WERI-Rb-1 (cell line): ENCODE measurements at regions not wholly inside any gene's neighbourhood (a gene's known extent, or its start where the extent isn't known, plus 50 kb on each side); places are given as distances from the start of the nearest gene placed in this dataset.

Experiments used
- DNase-seq: peaks from one replicate; pipeline ENCODE4 v3.0.0-alpha.2; 2020
- H3K27ac ChIP-seq: fragments of 250-450 bp; sonication (Bioruptor Pico); 2 replicates; pipeline ENCODE4 v1.5.1; 2020; ENCODE audit warnings: mild to moderate bottlenecking, moderate library complexity
- H3K27me3 ChIP-seq: fragments of 250-450 bp; sonication (Bioruptor Pico); 2 replicates; pipeline ENCODE4 v1.5.1; 2021; ENCODE audit warnings: mild to moderate bottlenecking, low read depth, moderate library complexity; ENCODE audit not compliant: insufficient read depth, severe bottlenecking
- H3K36me3 ChIP-seq: fragments of 250-450 bp; sonication (Bioruptor Pico); 2 replicates; pipeline ENCODE4 v1.5.1; 2020; ENCODE audit warnings: mild to moderate bottlenecking, moderate library complexity
- H3K4me3 ChIP-seq: 2 replicates; pipeline ENCODE4 v1.5.1; 2011; ENCODE audit warnings: low read depth, mild to moderate bottlenecking, control low read depth, low read length
- H3K9me3 ChIP-seq: fragments of 250-450 bp; sonication (Bioruptor Pico); 2 replicates; pipeline ENCODE4 v1.5.1; 2021; ENCODE audit warnings: mild to moderate bottlenecking, moderate library complexity; ENCODE audit not compliant: severe bottlenecking
- TF ChIP-seq, protein P1 (sequence below): IDR thresholded peaks from 2 replicates; pipeline ENCODE4 v1.5.1; 2011; ENCODE audit warnings: low read depth, mild to moderate bottlenecking, control low read depth, inconsistent platforms, low read length

DNA sequence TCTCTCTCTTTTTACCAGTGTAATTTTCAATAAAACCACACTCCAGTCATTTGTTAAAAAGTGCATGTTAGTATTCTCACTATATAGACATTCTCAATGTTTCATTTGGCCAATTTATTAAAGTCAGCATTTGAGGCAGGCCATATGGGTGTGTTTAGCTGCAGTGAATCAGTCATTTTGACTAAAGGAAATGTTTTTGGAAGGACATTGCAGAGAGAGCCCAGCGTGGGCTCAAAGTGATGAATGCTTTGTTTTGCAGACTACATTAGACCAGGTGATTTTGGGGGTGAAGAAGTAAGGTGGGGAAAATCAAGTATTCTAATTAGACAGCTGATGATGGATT, 116.7 kb downstream of the POSTN start:
- no peak for DNase-seq
- no peak overlapping the region for H3K4me3 ChIP-seq
- no peaks in the 10 kb centered on the region for H3K27me3 ChIP-seq
- no peaks in the 10 kb centered on the region for H3K36me3 ChIP-seq
- H3K9me3 ChIP-seq = no peaks in the 10 kb centered on the region
- no peak overlapping the region for H3K27ac ChIP-seq
- TF ChIP-seq, protein P1, sequence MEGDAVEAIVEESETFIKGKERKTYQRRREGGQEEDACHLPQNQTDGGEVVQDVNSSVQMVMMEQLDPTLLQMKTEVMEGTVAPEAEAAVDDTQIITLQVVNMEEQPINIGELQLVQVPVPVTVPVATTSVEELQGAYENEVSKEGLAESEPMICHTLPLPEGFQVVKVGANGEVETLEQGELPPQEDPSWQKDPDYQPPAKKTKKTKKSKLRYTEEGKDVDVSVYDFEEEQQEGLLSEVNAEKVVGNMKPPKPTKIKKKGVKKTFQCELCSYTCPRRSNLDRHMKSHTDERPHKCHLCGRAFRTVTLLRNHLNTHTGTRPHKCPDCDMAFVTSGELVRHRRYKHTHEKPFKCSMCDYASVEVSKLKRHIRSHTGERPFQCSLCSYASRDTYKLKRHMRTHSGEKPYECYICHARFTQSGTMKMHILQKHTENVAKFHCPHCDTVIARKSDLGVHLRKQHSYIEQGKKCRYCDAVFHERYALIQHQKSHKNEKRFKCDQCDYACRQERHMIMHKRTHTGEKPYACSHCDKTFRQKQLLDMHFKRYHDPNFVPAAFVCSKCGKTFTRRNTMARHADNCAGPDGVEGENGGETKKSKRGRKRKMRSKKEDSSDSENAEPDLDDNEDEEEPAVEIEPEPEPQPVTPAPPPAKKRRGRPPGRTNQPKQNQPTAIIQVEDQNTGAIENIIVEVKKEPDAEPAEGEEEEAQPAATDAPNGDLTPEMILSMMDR = no peak

DNA sequence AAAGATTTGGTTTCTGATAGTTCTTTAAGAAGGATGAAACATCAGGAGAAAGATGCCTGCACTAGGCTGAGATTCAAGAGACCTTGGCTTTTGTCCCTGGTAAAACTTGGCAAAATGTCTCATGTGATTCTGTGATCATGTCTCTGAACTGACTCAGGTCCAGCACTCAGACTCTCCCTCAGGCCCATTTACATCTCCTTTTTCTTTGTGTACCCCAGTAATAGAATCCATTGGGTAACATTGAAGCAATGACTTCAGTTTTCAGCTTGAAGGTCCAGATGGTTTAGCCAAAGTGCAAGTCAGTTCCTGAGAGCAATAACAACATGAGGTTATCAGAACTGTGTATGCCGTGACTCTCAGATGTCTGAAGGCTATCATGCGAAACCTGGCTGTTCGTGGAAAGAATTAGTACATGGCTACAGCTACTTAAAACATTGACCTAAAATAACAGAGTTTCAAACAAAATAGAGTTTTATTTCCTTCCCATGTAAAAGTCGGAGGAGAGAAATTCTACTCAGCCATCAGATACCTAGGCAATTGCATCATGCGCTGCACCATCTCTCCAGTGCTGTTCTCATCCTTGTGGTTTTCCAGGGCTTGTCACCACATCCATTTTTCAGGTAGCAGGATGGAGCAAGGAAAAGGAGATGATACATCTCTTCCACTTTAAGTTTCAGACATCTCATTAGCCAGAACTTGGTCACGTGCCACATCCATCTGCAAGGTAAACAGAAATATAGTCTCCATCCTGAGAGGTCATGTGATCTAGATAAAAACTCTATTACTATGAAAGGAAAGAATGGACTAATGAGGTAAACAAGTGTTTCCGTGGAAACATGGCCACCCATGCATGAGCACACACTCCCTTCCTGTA, 117.3 kb downstream of the POSTN start:
- H3K4me3 ChIP-seq = no peak overlapping the region
- H3K36me3 ChIP-seq = no peaks in the 10 kb centered on the region
- TF ChIP-seq, protein P1 = no peak
- no peak for DNase-seq
- H3K27ac ChIP-seq = no peak overlapping the region
- no peaks in the 10 kb centered on the region for H3K27me3 ChIP-seq
- H3K9me3 ChIP-seq = no peaks in the 10 kb centered on the region

DNA sequence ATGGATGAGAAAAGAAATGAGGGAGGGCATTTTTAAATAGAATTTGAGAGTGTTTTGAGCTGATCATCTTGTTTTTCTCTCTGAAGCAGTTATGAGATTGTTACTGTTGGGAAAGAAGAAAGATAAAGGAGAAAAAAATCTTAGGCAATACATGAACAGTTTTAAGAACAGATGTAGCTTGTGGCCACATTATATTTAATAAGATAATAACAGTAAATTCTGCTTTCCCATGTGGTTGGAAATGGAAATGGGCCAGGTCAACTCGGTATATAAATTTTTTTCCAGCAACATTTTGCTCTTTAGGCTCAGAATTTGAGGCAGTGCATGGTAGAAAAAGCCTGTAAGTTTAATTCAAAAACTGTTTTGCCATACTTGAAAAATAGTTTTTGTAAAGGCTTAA, 118.7 kb downstream of the POSTN start:
- TF ChIP-seq, protein P1 = no peak
- Histone ChIP-seq H3K9me3 (no peaks in the 10 kb centered on the region), H3K4me3 (no peak overlapping the region), H3K27me3 (no peaks in the 10 kb centered on the region), H3K36me3 (no peaks in the 10 kb centered on the region), H3K27ac (no peak overlapping the region)
- no peak for DNase-seq

DNA sequence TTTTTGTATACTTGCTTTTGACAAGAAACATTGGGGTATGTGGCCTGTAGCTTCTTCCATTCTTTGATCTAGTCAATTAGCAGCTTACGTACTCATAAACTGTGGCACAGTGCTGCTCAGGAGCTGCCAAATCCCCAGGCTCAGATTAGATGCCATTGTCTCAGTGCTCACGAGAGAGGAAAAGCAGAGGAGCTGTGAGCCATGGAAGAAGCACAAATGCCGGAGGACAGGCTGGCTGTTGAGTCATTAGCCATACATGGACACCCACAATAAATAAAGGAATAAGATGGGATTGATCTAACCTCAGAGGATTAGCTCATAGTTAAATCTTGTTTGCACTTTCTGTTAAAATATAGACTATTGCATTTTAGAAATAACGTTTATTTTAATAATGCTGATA, 121.7 kb downstream of the POSTN start:
- TF ChIP-seq, protein P1 = no peak
- no peak overlapping the region for H3K27ac ChIP-seq
- no peaks in the 10 kb centered on the region for H3K36me3 ChIP-seq
- peak; percentile 10 for DNase-seq
- H3K4me3 ChIP-seq = no peak overlapping the region
- H3K27me3 ChIP-seq = no peaks in the 10 kb centered on the region
- H3K9me3 ChIP-seq = no peaks in the 10 kb centered on the region

DNA sequence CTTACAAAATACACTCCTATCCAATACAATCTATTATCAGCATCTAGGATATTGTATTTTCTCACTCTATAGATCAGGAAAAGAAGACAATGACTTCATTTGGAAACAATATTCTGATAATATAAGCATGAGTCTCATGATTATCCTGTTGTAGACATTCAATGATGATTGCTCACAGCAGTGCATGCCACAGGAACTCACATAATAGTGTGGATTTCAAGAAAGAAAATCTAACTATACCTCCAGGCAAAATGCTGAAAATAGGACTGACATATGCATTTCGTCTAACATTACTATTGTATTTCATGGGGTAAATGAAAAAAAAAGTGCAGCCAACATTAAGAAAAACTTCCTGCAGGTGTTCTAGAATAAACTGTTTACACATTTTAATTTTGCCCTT, 122.6 kb downstream of the POSTN start:
- TF ChIP-seq, protein P1 = no peak
- Histone ChIP-seq H3K9me3 (no peaks in the 10 kb centered on the region), H3K27ac (no peak overlapping the region), H3K4me3 (no peak overlapping the region), H3K27me3 (no peaks in the 10 kb centered on the region), H3K36me3 (no peaks in the 10 kb centered on the region)
- no peak for DNase-seq

DNA sequence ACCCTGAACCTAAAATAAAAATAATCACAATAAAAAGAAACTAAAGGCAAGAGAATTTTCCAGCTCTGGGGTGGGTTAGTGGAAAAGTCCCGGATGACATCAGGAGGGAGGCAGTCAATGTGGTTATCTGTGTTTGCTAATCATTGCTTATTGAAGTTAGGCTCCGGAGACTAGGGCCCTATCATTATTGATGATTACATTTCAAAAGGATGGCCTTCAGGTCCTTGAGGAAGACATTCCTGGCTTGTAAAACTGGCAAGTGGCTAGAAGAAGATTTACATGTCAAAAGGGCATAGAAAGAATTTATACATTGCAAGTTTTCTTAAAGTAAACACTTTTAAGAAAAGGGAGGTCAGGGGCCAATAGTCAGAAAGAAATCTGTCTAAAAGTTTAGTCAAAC, 123.4 kb downstream of the POSTN start:
- Histone ChIP-seq H3K36me3 (no peaks in the 10 kb centered on the region), H3K4me3 (no peak overlapping the region), H3K27ac (no peak overlapping the region), H3K9me3 (no peaks in the 10 kb centered on the region), H3K27me3 (no peaks in the 10 kb centered on the region)
- TF ChIP-seq, protein P1 = no peak
- DNase-seq = no peak
